HG02870 (cell line): ENCODE measurements at regions not wholly inside any gene's neighbourhood (a gene's known extent, or its start where the extent isn't known, plus 50 kb on each side); places are given as distances from the start of the nearest gene placed in this dataset.
"Not testable (repeated sequence)": the region's sequence is repeated elsewhere in the genome, so short reads cannot be mapped to it uniquely, and the experiment has no call there.

ENCODE experiments used
- ATAC-seq: cut with Tn5 transposase; IDR thresholded peaks from one replicate; pipeline ENCODE4 v1.9.1; 2021; ENCODE audit warnings: mild to moderate bottlenecking, moderate library complexity; ENCODE audit not compliant: unreplicated experiment

- ATAC-seq = no peak
These were observed 59.8 kb upstream of the C5orf63 start for GRCh38 chr5:127133071-127133470.

- no peak for ATAC-seq
These were observed 63.6 kb upstream of the C5orf63 start for GRCh38 chr5:127136908-127137307.

- no peak for ATAC-seq
These were observed 70.4 kb upstream of the C5orf63 start for GRCh38 chr5:127143722-127144121.

- no peak for ATAC-seq
These were observed 79.7 kb upstream of the C5orf63 start for GRCh38 chr5:127153031-127153430.

- no peak for ATAC-seq
These were observed 80.2 kb upstream of the C5orf63 start for GRCh38 chr5:127153521-127153920.

- no peak for ATAC-seq
These were observed 90.4 kb upstream of the C5orf63 start for GRCh38 chr5:127163750-127164149.

GRCh38 chr5:127170918-127171600, 97.8 kb upstream of the C5orf63 start:
- ATAC-seq = no peak

GRCh38 chr5:127176769-127177168, 103.5 kb upstream of the C5orf63 start:
- ATAC-seq = no peak

- ATAC-seq = not testable (repeated sequence)
These were observed 108.0 kb upstream of the MEGF10 start for GRCh38 chr5:127182631-127183030.

- ATAC-seq = no peak
These were observed 107.3 kb upstream of the MEGF10 start for GRCh38 chr5:127183332-127183731.

- ATAC-seq = no peak
These were observed 105.7 kb upstream of the MEGF10 start for GRCh38 chr5:127184851-127185250.

GRCh38 chr5:127186657-127187056, 103.9 kb upstream of the MEGF10 start:
- ATAC-seq = no peak

GRCh38 chr5:127187706-127188105, 102.9 kb upstream of the MEGF10 start:
- ATAC-seq = no peak

GRCh38 chr5:127192150-127192549, 98.4 kb upstream of the MEGF10 start:
- ATAC-seq = no peak

- ATAC-seq = no peak
These were observed 97.7 kb upstream of the MEGF10 start for GRCh38 chr5:127192836-127193338.

GRCh38 chr5:127196042-127196441, 94.6 kb upstream of the MEGF10 start:
- no peak for ATAC-seq

- ATAC-seq = not testable (repeated sequence)
These were observed 93.0 kb upstream of the MEGF10 start for GRCh38 chr5:127197402-127198167.

- ATAC-seq = not testable (repeated sequence)
These were observed 87.9 kb upstream of the MEGF10 start for GRCh38 chr5:127202738-127203137.

- ATAC-seq = no peak
These were observed 86.8 kb upstream of the MEGF10 start for GRCh38 chr5:127203818-127204217.

- no peak for ATAC-seq
These were observed 85.4 kb upstream of the MEGF10 start for GRCh38 chr5:127205147-127205546.

GRCh38 chr5:127206320-127207113, 84.1 kb upstream of the MEGF10 start:
- ATAC-seq = no peak
